ENCODE measurements at regions not wholly inside any gene's neighbourhood (a gene's known extent, or its start where the extent isn't known, plus 50 kb on each side); places are given as distances from the start of the nearest gene placed in this dataset.
"Not testable (repeated sequence)": the region's sequence is repeated elsewhere in the genome, so short reads cannot be mapped to it uniquely, and the experiment has no call there.

GRCh38 chr12:111234491-111234890, 134.4 kb downstream of the PHETA1 start:
- not testable (repeated sequence) for TF ChIP-seq CTCF (IDR thresholded peaks at IDR 0.05; ENCODE audit: insufficient read depth, low read depth, low read length); EZH2 (IDR thresholded peaks at IDR 0.05; ENCODE audit: insufficient read depth, low read length)
